ENCODE measurements at regions not wholly inside any gene's neighbourhood (a gene's known extent, or its start where the extent isn't known, plus 50 kb on each side); places are given as distances from the start of the nearest gene placed in this dataset.
"Not testable (repeated sequence)": the region's sequence is repeated elsewhere in the genome, so short reads cannot be mapped to it uniquely, and the experiment has no call there.

- H3K4me1 Mint-ChIP-seq (ENCODE audit: unreplicated experiment): no peaks in the 10 kb centered on the region
- no peak overlapping the region for H3K27ac Mint-ChIP-seq (ENCODE audit: unreplicated experiment)
- no peak overlapping the region for H3K4me3 Mint-ChIP-seq (ENCODE audit: unreplicated experiment)
- no peak for TF ChIP-seq CTCF (IDR thresholded peaks at IDR 0.05; ENCODE audit: unreplicated experiment)
- no peaks in the 10 kb centered on the region for H3K9me3 Mint-ChIP-seq (ENCODE audit: unreplicated experiment)
- no peaks in the 10 kb centered on the region for H3K36me3 Mint-ChIP-seq (ENCODE audit: low read depth, unreplicated experiment)
- no peak for DNase-seq (ENCODE audit: low spot score)
- H3K27me3 Mint-ChIP-seq (ENCODE audit: unreplicated experiment): peaks cover 2% of the 10 kb centered on the region
Observed at GRCh38 chr9:135179041-135179440, 91.6 kb downstream of the OLFM1 start.

DNA sequence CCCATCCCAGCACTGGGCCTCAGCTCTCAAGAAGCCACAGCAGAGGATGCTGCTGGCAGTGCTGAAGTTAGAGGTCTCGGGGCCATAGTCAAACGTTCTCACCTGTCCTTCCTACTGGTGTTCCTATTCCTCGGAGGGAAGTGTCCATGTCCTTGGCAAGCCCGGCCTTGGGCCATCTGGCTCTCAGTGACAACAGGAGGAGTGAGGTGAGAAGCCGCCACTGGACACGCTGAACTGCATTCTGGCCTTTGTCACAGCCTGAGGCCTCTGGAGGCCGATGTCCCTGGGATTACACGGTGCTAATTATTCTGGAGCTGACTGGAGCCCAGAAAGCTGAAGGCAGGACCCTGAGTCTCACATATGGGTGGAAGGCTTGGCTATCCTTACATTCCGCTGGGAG is 92.5 kb downstream of the OLFM1 start:
- no peak overlapping the region for H3K27ac Mint-ChIP-seq (ENCODE audit: unreplicated experiment)
- H3K4me1 Mint-ChIP-seq (ENCODE audit: unreplicated experiment): no peaks in the 10 kb centered on the region
- H3K27me3 Mint-ChIP-seq (ENCODE audit: unreplicated experiment): peaks cover 2% of the 10 kb centered on the region
- no peak for TF ChIP-seq CTCF (IDR thresholded peaks at IDR 0.05; ENCODE audit: unreplicated experiment)
- H3K4me3 Mint-ChIP-seq (ENCODE audit: unreplicated experiment): no peak overlapping the region
- no peak for DNase-seq (ENCODE audit: low spot score)
- no peaks in the 10 kb centered on the region for H3K9me3 Mint-ChIP-seq (ENCODE audit: unreplicated experiment)
- H3K36me3 Mint-ChIP-seq (ENCODE audit: low read depth, unreplicated experiment): no peaks in the 10 kb centered on the region

- no peak for TF ChIP-seq CTCF (IDR thresholded peaks at IDR 0.05; ENCODE audit: unreplicated experiment)
- H3K27ac Mint-ChIP-seq (ENCODE audit: unreplicated experiment): no peak overlapping the region
- no peaks in the 10 kb centered on the region for H3K36me3 Mint-ChIP-seq (ENCODE audit: low read depth, unreplicated experiment)
- no peaks in the 10 kb centered on the region for H3K9me3 Mint-ChIP-seq (ENCODE audit: unreplicated experiment)
- peaks cover 3% of the 10 kb centered on the region for H3K27me3 Mint-ChIP-seq (ENCODE audit: unreplicated experiment)
- H3K4me3 Mint-ChIP-seq (ENCODE audit: unreplicated experiment): no peak overlapping the region
- H3K4me1 Mint-ChIP-seq (ENCODE audit: unreplicated experiment): no peaks in the 10 kb centered on the region
- DNase-seq (ENCODE audit: low spot score): no peak
Observed at GRCh38 chr9:135180586-135180985, 93.1 kb downstream of the OLFM1 start.

DNA sequence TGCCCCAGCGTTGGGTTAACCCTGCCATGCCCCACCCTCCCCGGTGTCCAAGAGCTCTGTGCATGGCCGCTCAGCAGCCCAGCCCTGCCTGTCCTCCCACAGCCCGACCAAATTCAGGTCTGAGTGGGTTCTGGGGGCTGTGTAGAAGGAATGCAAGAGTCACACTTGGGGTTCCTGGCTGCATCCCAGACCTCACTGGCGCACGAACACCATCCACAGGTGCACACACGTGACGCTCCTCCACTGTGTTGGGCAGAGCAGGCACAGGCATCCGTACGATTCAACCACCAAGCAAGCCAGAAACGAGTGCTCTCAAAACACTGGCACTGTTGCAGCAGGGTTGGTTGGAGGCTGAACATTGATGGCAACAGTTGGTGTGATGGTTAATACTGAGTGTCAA is 93.9 kb downstream of the OLFM1 start:
- H3K4me1 Mint-ChIP-seq (ENCODE audit: unreplicated experiment): no peaks in the 10 kb centered on the region
- no peak overlapping the region for H3K27ac Mint-ChIP-seq (ENCODE audit: unreplicated experiment)
- peaks cover 5% of the 10 kb centered on the region for H3K27me3 Mint-ChIP-seq (ENCODE audit: unreplicated experiment)
- no peak for TF ChIP-seq CTCF (IDR thresholded peaks at IDR 0.05; ENCODE audit: unreplicated experiment)
- no peak for DNase-seq (ENCODE audit: low spot score)
- no peaks in the 10 kb centered on the region for H3K9me3 Mint-ChIP-seq (ENCODE audit: unreplicated experiment)
- no peaks in the 10 kb centered on the region for H3K36me3 Mint-ChIP-seq (ENCODE audit: low read depth, unreplicated experiment)
- no peak overlapping the region for H3K4me3 Mint-ChIP-seq (ENCODE audit: unreplicated experiment)

GRCh38 chr9:135181841-135182240 is 94.4 kb downstream of the OLFM1 start:
- H3K27me3 Mint-ChIP-seq (ENCODE audit: unreplicated experiment); H3K4me3 Mint-ChIP-seq (ENCODE audit: unreplicated experiment); H3K4me1 Mint-ChIP-seq (ENCODE audit: unreplicated experiment); DNase-seq (ENCODE audit: low spot score); H3K9me3 Mint-ChIP-seq (ENCODE audit: unreplicated experiment); H3K27ac Mint-ChIP-seq (ENCODE audit: unreplicated experiment); H3K36me3 Mint-ChIP-seq (ENCODE audit: low read depth, unreplicated experiment): not testable (repeated sequence)

- H3K9me3 Mint-ChIP-seq (ENCODE audit: unreplicated experiment): no peaks in the 10 kb centered on the region
- H3K27ac Mint-ChIP-seq (ENCODE audit: unreplicated experiment): no peak overlapping the region
- no peak for DNase-seq (ENCODE audit: low spot score)
- H3K36me3 Mint-ChIP-seq (ENCODE audit: low read depth, unreplicated experiment): no peaks in the 10 kb centered on the region
- no peak for TF ChIP-seq CTCF (IDR thresholded peaks at IDR 0.05; ENCODE audit: unreplicated experiment)
- H3K4me1 Mint-ChIP-seq (ENCODE audit: unreplicated experiment): no peaks in the 10 kb centered on the region
- H3K27me3 Mint-ChIP-seq (ENCODE audit: unreplicated experiment): peaks cover 5% of the 10 kb centered on the region
- H3K4me3 Mint-ChIP-seq (ENCODE audit: unreplicated experiment): no peak overlapping the region
Observed at GRCh38 chr9:135183069-135183468, 95.6 kb downstream of the OLFM1 start.
